ENCODE measurements at regions not wholly inside any gene's neighbourhood (a gene's known extent, or its start where the extent isn't known, plus 50 kb on each side); places are given as distances from the start of the nearest gene placed in this dataset.

GRCh38 chr2:155456222-155456621 is 757.7 kb downstream of the KCNJ3 start:
- H3K4me3 ChIP-seq (ENCODE audit: low read length), result no peak overlapping the region
- DNase-seq (ENCODE audit: low read depth), result peak; percentile 40
- no peak for TF ChIP-seq CTCF (IDR thresholded peaks at IDR 0.05; ENCODE audit: insufficient read depth, low read depth, low read length, missing control alignments)

- TF ChIP-seq CTCF (IDR thresholded peaks at IDR 0.05; ENCODE audit: insufficient read depth, low read depth, low read length, missing control alignments), result no peak
- H3K4me3 ChIP-seq (ENCODE audit: low read length), result no peak overlapping the region
- peak; percentile 91 for DNase-seq (ENCODE audit: low read depth)
These were observed 744.4 kb downstream of the KCNJ3 start for GRCh38 chr2:155442755-155443372.

- DNase-seq (ENCODE audit: low read depth), result no peak
- no peak overlapping the region for H3K4me3 ChIP-seq (ENCODE audit: low read length)
- no peak for TF ChIP-seq CTCF (IDR thresholded peaks at IDR 0.05; ENCODE audit: insufficient read depth, low read depth, low read length, missing control alignments)
These were observed 743.6 kb downstream of the KCNJ3 start for GRCh38 chr2:155442088-155442487.

GRCh38 chr2:155431004-155431507 is 732.6 kb downstream of the KCNJ3 start:
- TF ChIP-seq CTCF (IDR thresholded peaks at IDR 0.05; ENCODE audit: insufficient read depth, low read depth, low read length, missing control alignments), result no peak
- no peak for DNase-seq (ENCODE audit: low read depth)
- H3K4me3 ChIP-seq (ENCODE audit: low read length), result no peak overlapping the region

- no peak for TF ChIP-seq CTCF (IDR thresholded peaks at IDR 0.05; ENCODE audit: insufficient read depth, low read depth, low read length, missing control alignments)
These were observed 729.0 kb downstream of the KCNJ3 start for GRCh38 chr2:155427470-155427869.

GRCh38 chr2:155424518-155424917 is 726.0 kb downstream of the KCNJ3 start:
- DNase-seq (ENCODE audit: low read depth), result no peak
- H3K4me3 ChIP-seq (ENCODE audit: low read length), result no peak overlapping the region
- no peak for TF ChIP-seq CTCF (IDR thresholded peaks at IDR 0.05; ENCODE audit: insufficient read depth, low read depth, low read length, missing control alignments)

More at GRCh38 chr2:155427470-155427869, 729.0 kb downstream of the KCNJ3 start:
- H3K4me3 ChIP-seq (ENCODE audit: low read length), result no peak overlapping the region
- DNase-seq (ENCODE audit: low read depth), result no peak

GRCh38 chr2:155418753-155419152 is 720.3 kb downstream of the KCNJ3 start:
- H3K4me3 ChIP-seq (ENCODE audit: low read length), result no peak overlapping the region
- no peak for TF ChIP-seq CTCF (IDR thresholded peaks at IDR 0.05; ENCODE audit: insufficient read depth, low read depth, low read length, missing control alignments)
- no peak for DNase-seq (ENCODE audit: low read depth)
